BJ (cell line): ENCODE measurements at regions not wholly inside any gene's neighbourhood (a gene's known extent, or its start where the extent isn't known, plus 50 kb on each side); places are given as distances from the start of the nearest gene placed in this dataset.

Experiments used
- CTCF ChIA-PET: fragments of 350-600 bp; formaldehyde crosslinking; extraction: SDS; loops from one replicate; lab custom pipeline; 2021; ENCODE audit warnings: antibody characterized with exemption, inconsistent platforms; lab: Yijun Ruan, JAX
- POLR2A ChIA-PET: fragments of 300-600 bp; sonication (Branson Sonifier 250); formaldehyde crosslinking; extraction: SDS; loops from one replicate; lab custom pipeline; 2021; ENCODE audit warnings: antibody characterized with exemption; lab: Charles Lee
- DNase-seq: peaks from one replicate; pipeline ENCODE4 v3.0.0-alpha.2; 2011; ENCODE audit warnings: low read depth
- H3K27me3 ChIP-seq: 2 replicates; pipeline ENCODE4 v1.6.0; 2011; ENCODE audit warnings: low read length; ENCODE audit not compliant: control insufficient read depth, insufficient read depth
- H3K36me3 ChIP-seq: 2 replicates; pipeline ENCODE4 v1.5.1; 2011; ENCODE audit warnings: low read length; ENCODE audit not compliant: control insufficient read depth, insufficient read depth
- H3K4me3 ChIP-seq: 2 replicates; pipeline ENCODE4 v1.5.1; 2011; ENCODE audit warnings: low read depth, mild to moderate bottlenecking, control low read depth, low read length
- TF ChIP-seq, protein P1 (sequence below): IDR thresholded peaks from 2 replicates; pipeline ENCODE4 v1.5.1; 2011; ENCODE audit warnings: low read depth, mild to moderate bottlenecking, control low read depth, inconsistent platforms, low read length, moderate library complexity; ENCODE audit not compliant: insufficient read depth

DNA sequence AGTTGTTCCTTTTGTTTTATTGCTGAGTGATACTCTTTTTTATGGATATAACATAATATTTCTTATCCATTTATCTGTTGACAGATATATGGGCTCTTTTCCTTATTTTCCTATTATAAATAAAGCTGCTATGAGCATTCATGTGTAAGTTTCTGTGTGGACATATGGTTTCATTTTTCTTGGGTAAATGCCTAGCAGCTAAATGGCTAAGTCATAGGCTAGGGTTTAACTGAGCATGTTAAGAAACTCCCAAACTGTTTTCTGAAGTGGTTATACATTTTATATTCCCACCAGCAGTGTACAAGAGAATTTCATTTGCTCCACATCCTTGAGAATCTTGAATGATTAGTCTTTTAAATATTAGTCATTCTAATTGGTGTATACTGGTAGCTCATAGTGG, 786.6 kb upstream of the CDH2 start:
- Histone ChIP-seq H3K27me3 (no peaks in the 10 kb centered on the region), H3K4me3 (no peak overlapping the region), H3K36me3 (no peaks in the 10 kb centered on the region)
- ChIA-PET POLR2A (no interaction called here), CTCF (interaction anchor here (1.5 to 2.4 kb wide), 2 partner anchors 8 to 32 kb away, joined by 3 to 15 read pairs; no protein-coding TSS in a partner anchor)
- DNase-seq: no peak
- TF ChIP-seq, protein P1, sequence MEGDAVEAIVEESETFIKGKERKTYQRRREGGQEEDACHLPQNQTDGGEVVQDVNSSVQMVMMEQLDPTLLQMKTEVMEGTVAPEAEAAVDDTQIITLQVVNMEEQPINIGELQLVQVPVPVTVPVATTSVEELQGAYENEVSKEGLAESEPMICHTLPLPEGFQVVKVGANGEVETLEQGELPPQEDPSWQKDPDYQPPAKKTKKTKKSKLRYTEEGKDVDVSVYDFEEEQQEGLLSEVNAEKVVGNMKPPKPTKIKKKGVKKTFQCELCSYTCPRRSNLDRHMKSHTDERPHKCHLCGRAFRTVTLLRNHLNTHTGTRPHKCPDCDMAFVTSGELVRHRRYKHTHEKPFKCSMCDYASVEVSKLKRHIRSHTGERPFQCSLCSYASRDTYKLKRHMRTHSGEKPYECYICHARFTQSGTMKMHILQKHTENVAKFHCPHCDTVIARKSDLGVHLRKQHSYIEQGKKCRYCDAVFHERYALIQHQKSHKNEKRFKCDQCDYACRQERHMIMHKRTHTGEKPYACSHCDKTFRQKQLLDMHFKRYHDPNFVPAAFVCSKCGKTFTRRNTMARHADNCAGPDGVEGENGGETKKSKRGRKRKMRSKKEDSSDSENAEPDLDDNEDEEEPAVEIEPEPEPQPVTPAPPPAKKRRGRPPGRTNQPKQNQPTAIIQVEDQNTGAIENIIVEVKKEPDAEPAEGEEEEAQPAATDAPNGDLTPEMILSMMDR: no peak

DNA sequence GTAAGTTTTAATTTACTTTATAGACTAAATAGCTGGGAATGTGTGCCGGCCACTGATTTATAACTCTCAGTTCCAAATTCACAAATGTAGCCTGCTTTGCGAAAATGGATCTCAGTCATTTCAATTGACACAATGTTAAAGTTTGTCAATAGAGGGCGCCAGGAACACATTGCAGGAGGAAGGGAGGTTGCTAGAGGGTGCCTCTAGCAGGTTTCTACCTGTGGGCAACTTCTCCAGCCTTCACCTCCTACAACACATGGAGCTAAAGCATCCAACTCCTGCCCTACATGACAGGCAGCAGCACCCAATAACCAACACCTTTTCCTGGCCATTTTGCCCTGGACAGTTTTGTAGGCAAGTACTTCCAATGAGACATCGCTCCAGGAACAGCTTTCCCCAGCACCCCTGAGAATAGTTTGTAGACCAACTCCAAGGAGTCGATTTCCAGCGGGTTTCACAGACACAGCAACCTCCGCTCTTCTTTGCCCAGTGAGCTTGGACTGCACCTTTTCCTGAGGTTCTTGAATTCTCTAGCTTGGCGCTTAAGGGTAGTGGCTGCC, 784.8 kb upstream of the CDH2 start:
- H3K27me3 ChIP-seq: no peaks in the 10 kb centered on the region
- ChIA-PET CTCF (interaction anchor here (0.6 to 2.4 kb wide), 12 partner anchors 10 to 1352 kb away, joined by 3 to 15 read pairs (median 4); no protein-coding TSS in a partner anchor), POLR2A (no interaction called here)
- no peak for DNase-seq
- TF ChIP-seq, protein P1: peak; percentile 65
- no peak overlapping the region for H3K4me3 ChIP-seq
- H3K36me3 ChIP-seq: no peaks in the 10 kb centered on the region

DNA sequence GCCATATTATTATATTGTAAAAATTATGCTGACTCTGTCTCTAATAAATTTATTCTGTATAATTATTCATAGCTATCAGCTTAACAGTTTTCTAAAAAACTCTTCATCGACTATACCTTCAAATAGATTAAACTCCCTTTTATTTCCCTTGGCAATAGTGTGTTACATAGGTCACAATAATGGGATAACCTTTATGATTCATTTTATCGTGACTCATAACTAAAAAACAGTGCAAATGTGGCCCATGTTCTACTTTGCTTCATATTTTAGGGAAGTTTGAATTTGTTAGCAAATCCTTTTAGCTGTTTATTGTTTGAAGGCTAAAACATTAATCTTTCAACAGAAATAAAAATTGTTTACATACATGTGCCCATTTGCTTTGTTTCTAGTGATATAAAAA, 783.2 kb upstream of the CDH2 start:
- Histone ChIP-seq H3K27me3 (no peaks in the 10 kb centered on the region), H3K4me3 (no peak overlapping the region), H3K36me3 (no peaks in the 10 kb centered on the region)
- ChIA-PET CTCF (no interaction called here), POLR2A (no interaction called here)
- TF ChIP-seq, protein P1: no peak
- DNase-seq: no peak

DNA sequence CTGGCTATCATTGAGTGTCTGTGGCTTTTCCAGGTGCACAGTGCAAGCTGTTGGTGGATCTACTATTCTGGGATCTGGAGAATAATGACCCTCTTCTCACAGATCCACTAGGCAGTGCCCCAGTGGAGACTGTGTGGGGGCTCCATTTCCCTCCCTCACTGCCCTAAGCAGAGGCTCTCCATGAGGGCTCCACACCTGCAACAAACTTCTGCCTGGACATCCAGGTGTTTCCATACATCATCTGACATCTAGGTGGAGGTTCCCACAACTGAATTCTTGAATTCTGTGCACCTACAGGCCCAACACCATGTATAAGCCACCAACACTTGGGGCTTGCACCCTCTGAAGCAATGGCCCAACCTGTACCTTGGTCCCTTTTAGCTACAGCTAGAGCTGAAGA, 775.4 kb upstream of the CDH2 start:
- ChIA-PET POLR2A (no interaction called here), CTCF (interaction anchor here (0.7 kb wide), 1 partner anchor 29 kb away, joined by 4 read pairs; no protein-coding TSS in a partner anchor)
- Histone ChIP-seq H3K4me3 (no peak overlapping the region), H3K27me3 (no peaks in the 10 kb centered on the region), H3K36me3 (no peaks in the 10 kb centered on the region)
- TF ChIP-seq, protein P1: no peak
- no peak for DNase-seq

DNA sequence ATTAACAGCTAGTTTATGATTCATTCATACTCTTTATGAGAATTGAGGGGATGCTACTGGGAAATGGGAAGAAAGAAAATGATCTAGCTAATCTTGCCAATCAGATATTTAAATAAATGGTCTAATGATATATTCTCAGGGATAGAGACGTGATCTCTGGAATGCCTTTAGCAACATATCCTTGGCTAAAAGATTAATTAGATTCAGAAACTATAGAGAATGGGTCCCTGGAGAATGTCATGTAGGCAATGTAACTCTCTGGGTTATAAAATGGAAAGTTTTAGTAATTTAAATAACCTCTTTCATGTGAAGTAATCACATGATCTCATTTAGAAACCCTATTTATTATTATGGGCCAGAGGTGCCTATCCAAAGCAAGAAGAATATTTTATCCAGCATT, 771.0 kb upstream of the CDH2 start:
- no peaks in the 10 kb centered on the region for H3K36me3 ChIP-seq
- TF ChIP-seq, protein P1: no peak
- POLR2A ChIA-PET: no interaction called here
- no peaks in the 10 kb centered on the region for H3K27me3 ChIP-seq
- DNase-seq: no peak
- CTCF ChIA-PET: no interaction called here
- H3K4me3 ChIP-seq: no peak overlapping the region
